ENCODE measurements at regions not wholly inside any gene's neighbourhood (a gene's known extent, or its start where the extent isn't known, plus 50 kb on each side); places are given as distances from the start of the nearest gene placed in this dataset.

GRCh38 chr4:14596437-14596836, 405.8 kb upstream of the CPEB2 start:
- no peaks in the 10 kb centered on the region for H3K36me3 ChIP-seq (ENCODE audit: insufficient read depth)
- Mint-ChIP-seq H3K27me3 (ENCODE audit: insufficient read depth, low read depth, poor library complexity) (no peaks in the 10 kb centered on the region), H3K27ac (no peak overlapping the region), H3K9me3 (peaks cover 3% of the 10 kb centered on the region; the same call in 1 of the 3 replicates), H3K36me3 (ENCODE audit: low read depth) (no peaks in the 10 kb centered on the region), H3K4me1 (peaks cover 6% of the 10 kb centered on the region; the same call in 2 of the 3 replicates), H3K4me3 (no peak overlapping the region)
- no peaks in the 10 kb centered on the region for H3K79me2 ChIP-seq (replicated peaks; ENCODE audit: insufficient read depth)
- H3K27me3 ChIP-seq (ENCODE audit: insufficient read depth), result no peaks in the 10 kb centered on the region
- no peak overlapping the region for H3K4me3 ChIP-seq
- no peak for DNase-seq (ENCODE audit: low spot score)
- H3F3A ChIP-seq (replicated peaks; ENCODE audit: low read depth), result no peaks in the 10 kb centered on the region
- H3K9me2 ChIP-seq (ENCODE audit: insufficient read depth), result no peaks in the 10 kb centered on the region
- no peak overlapping the region for H3K27ac ChIP-seq (ENCODE audit: low read depth)
- TF ChIP-seq CTCF (conservative IDR thresholded peaks at IDR 0.05; ENCODE audit: low read depth in 2 of 2), result no peak
- no peak for TF ChIP-seq POLR2AphosphoS5 (IDR thresholded peaks at IDR 0.05; ENCODE audit: low read depth)
- TF ChIP-seq REST (IDR thresholded peaks at IDR 0.05; ENCODE audit: unreplicated experiment), result no peak
- TF ChIP-seq ZNF462 (CRISPR knock-in tag; IDR thresholded peaks at IDR 0.05), result no peak
- no peak for TF ChIP-seq ZNF114 (CRISPR knock-in tag; IDR thresholded peaks at IDR 0.05)
- no peak for TF ChIP-seq JUNB (IDR thresholded peaks at IDR 0.05; ENCODE audit: unreplicated experiment)
- no peak for TF ChIP-seq NANOG (IDR thresholded peaks at IDR 0.05; ENCODE audit: borderline replicate concordance)
- no peak for TF ChIP-seq ZNF331 (CRISPR knock-in tag; IDR thresholded peaks at IDR 0.05; ENCODE audit: low read depth)
- no peak for TF ChIP-seq ETS1 (IDR thresholded peaks at IDR 0.05)
- no peak for TF ChIP-seq EZH2 (IDR thresholded peaks at IDR 0.05; ENCODE audit: low read depth, unreplicated experiment)
- TF ChIP-seq CREB1 (CRISPR knock-in tag; IDR thresholded peaks at IDR 0.05; ENCODE audit: low read depth), result no peak
- no peak for TF ChIP-seq STAT1 (IDR thresholded peaks at IDR 0.05; ENCODE audit: unreplicated experiment)
- TF ChIP-seq EZH2phosphoT487 (IDR thresholded peaks at IDR 0.05; ENCODE audit: unreplicated experiment), result no peak
- no peak for ATAC-seq
- no peaks in the 10 kb centered on the region for H3K4me1 ChIP-seq (ENCODE audit: insufficient read depth)
- H2AFZ ChIP-seq, result 0 out of 2 replicates have a peak overlapping the region, but pooled peaks have one; percentile 6
- no peaks in the 10 kb centered on the region for H4K20me1 ChIP-seq (replicated peaks; ENCODE audit: insufficient read depth)
- no peak overlapping the region for H3K4me2 ChIP-seq

Measured in GM23338 (cell line).